ENCODE measurements at regions not wholly inside any gene's neighbourhood (a gene's known extent, or its start where the extent isn't known, plus 50 kb on each side); places are given as distances from the start of the nearest gene placed in this dataset.

DNA sequence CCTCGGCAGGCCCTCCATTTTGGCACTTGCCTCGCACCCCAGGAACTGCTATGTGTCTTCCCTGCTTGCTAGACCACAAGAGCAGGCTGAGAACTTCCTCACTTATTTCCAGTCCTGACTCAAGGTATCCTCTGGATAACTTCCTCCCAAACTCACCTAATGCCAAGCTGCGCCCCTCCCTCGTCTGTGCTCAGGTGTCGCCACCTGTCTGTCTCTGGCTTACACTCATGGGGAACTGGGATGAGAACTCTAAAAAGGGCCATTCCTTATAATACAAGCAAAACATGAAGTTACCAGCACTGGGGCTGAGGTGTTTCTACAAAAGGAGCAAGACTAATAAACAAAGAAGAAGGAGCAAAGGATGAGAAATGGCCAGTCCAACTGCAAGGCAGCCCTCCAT is 191.5 kb upstream of the RMP24 start:
- no peak for DNase-seq (ENCODE audit: low read depth)
- TF ChIP-seq, protein P1, sequence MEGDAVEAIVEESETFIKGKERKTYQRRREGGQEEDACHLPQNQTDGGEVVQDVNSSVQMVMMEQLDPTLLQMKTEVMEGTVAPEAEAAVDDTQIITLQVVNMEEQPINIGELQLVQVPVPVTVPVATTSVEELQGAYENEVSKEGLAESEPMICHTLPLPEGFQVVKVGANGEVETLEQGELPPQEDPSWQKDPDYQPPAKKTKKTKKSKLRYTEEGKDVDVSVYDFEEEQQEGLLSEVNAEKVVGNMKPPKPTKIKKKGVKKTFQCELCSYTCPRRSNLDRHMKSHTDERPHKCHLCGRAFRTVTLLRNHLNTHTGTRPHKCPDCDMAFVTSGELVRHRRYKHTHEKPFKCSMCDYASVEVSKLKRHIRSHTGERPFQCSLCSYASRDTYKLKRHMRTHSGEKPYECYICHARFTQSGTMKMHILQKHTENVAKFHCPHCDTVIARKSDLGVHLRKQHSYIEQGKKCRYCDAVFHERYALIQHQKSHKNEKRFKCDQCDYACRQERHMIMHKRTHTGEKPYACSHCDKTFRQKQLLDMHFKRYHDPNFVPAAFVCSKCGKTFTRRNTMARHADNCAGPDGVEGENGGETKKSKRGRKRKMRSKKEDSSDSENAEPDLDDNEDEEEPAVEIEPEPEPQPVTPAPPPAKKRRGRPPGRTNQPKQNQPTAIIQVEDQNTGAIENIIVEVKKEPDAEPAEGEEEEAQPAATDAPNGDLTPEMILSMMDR (IDR thresholded peaks at IDR 0.05; ENCODE audit: insufficient read depth, low read depth, low read length), result no peak
- H3K4me3 ChIP-seq (ENCODE audit: low read depth, low read length), result no peak overlapping the region

DNA sequence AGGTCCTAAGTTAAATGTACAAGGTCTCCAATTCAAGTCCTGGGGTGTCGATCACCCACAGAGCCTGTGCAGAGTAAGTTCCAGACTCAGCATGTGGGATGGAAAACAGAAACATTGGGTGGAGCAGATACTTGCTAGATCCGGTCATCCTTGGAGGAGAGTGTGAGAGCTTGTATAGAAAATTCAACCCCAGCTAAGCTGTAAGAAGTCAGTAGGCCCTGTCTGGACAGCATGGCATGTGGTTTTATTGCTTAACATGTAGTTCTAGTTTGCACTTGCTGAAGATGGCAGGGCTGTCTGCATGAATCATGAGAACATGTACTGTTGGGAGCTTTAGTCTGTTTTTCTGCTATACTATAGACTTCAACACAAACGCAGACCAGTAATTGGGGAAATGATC is 189.6 kb upstream of the RMP24 start:
- H3K4me3 ChIP-seq (ENCODE audit: low read depth, low read length), result no peak overlapping the region
- TF ChIP-seq, protein P1 (IDR thresholded peaks at IDR 0.05; ENCODE audit: insufficient read depth, low read depth, low read length), result no peak
- no peak for DNase-seq (ENCODE audit: low read depth)

DNA sequence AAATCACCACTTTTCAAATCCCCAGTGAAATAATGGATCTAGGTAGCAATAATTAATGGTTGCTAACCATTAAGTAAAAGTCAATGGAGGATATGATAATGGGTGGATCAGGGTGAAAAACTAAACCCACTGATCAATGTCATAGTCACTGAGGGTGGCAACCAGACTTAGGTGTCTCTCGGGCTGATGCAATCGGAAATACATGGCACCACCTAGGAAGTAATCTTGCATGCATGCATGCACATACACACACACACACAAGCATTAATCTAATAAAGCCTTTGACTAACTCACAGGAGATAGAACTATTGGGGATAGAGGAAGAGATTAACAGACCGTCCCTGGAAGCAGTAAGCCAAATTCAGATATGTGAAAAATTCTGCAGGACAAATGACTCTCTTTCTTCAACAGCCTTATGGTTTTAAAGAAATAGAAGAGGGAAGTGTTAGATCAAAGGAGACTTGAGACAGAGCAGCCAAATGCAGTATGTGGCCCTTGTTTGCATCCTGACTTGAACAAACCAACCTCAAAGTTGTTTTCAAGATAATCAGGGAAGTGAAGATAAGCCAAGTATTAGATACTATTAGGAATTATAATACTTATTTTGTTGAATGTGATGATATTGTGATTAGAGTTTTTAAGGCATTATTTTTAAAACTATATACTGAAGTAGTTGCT is 186.0 kb upstream of the RMP24 start:
- TF ChIP-seq, protein P1 (IDR thresholded peaks at IDR 0.05; ENCODE audit: insufficient read depth, low read depth, low read length), result no peak
- H3K4me3 ChIP-seq (ENCODE audit: low read depth, low read length), result no peak overlapping the region
- no peak for DNase-seq (ENCODE audit: low read depth)

DNA sequence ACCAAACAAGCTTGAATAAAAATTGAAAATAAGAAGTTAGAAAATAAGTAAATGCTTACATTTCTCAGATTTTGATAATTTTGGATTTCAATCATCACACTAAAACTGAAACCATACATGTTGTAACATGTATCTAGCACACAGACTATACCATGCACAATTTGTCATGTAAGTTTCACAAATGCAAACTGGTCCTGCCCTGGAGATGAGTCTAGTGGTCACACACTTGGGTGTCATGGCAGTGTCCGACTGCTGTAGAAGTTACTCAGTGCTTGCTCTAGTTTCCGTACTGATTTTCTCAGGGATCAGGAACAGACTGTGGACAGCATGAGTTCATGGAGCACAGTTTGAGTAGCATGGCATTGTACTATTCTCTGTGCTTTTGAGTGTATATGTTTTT is 182.9 kb upstream of the RMP24 start:
- H3K4me3 ChIP-seq (ENCODE audit: low read depth, low read length), result no peak overlapping the region
- DNase-seq (ENCODE audit: low read depth), result no peak
- TF ChIP-seq, protein P1 (IDR thresholded peaks at IDR 0.05; ENCODE audit: insufficient read depth, low read depth, low read length), result no peak

DNA sequence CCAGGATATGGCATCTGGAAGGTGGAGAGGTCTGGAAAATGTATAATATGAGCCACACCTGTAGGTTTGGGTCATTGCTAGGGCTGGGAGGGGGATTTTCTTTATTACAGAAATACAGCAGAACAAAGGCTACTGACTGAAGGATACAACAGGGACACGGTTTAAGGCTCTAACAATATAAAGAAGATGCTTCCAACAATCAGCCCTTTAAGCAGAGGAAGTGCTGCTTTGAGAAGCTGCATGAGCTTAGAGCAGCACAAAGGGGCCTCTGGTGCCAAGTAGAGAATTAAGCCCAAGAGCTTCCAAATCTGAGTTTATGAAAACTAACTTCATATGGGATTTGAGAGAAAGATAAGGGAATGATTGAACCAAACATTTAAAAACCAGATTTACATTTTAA is 174.5 kb upstream of the RMP24 start:
- no peak for DNase-seq (ENCODE audit: low read depth)
- TF ChIP-seq, protein P1 (IDR thresholded peaks at IDR 0.05; ENCODE audit: insufficient read depth, low read depth, low read length), result no peak
- H3K4me3 ChIP-seq (ENCODE audit: low read depth, low read length), result no peak overlapping the region

DNA sequence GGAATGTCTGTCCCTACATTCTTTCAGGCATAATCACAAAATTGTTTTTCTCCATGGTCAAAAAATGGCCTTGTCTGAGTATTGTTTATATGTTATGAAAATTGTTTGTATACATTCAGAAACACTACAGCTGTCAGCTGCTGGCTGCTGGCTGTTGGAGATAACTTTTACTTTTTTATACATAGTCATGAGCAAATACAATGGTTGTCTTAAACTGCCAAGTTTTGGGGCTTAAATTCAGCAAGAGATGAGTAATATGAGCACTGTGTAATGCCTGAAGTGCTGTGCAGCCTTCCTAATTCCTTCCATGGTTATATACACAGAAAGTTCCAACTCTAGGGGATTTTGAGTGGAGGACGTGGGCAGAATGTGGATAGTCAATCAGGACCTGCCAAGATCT is 168.9 kb upstream of the RMP24 start:
- H3K4me3 ChIP-seq (ENCODE audit: low read depth, low read length), result no peak overlapping the region
- TF ChIP-seq, protein P1 (IDR thresholded peaks at IDR 0.05; ENCODE audit: insufficient read depth, low read depth, low read length), result no peak
- DNase-seq (ENCODE audit: low read depth), result peak; percentile 10

DNA sequence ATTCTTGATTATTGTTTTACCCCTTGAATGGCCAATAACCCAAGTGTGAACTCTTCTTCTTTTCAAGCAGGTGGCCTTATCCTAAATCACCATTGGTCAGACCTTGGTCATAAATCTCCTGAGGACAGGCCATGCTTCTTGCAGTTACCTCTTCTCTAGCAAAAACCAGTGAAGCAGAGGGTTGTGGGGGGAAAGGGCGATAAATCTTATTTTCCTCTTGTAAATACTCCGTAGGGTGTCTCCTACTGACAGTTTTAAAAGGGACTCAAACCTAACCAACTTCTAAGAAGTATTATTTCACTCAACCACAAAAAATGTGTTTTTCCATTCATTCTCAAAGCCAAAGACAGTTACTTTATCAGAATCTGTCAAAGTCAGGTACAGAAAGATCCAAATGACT is 168.1 kb upstream of the RMP24 start:
- TF ChIP-seq, protein P1 (IDR thresholded peaks at IDR 0.05; ENCODE audit: insufficient read depth, low read depth, low read length), result no peak
- no peak overlapping the region for H3K4me3 ChIP-seq (ENCODE audit: low read depth, low read length)

More for the DNA sequence above, 168.1 kb upstream of the RMP24 start:
- no peak for DNase-seq (ENCODE audit: low read depth)
